B cell (primary cell): ENCODE measurements at regions not wholly inside any gene's neighbourhood (a gene's known extent, or its start where the extent isn't known, plus 50 kb on each side); places are given as distances from the start of the nearest gene placed in this dataset.

Source experiments
- ATAC-seq: fragments of 200-7000 bp; cut with Tn5 transposase; one replicate; pipeline ENCODE4 v1.10.0; 2021; ENCODE audit warnings: low read depth, mild to moderate bottlenecking, moderate number of reproducible peaks, moderate library complexity
- CTCF ChIA-PET: fragments of 350-600 bp; sonication (Branson Sonifier 250); formaldehyde crosslinking; loops from one replicate; lab custom pipeline; 2021; ENCODE audit warnings: antibody characterized with exemption, inconsistent platforms; lab: Charles Lee
- POLR2A ChIA-PET: fragments of 350-600 bp; sonication (Branson Sonifier 250); formaldehyde crosslinking; loops from one replicate; lab custom pipeline; 2021; ENCODE audit warnings: antibody characterized with exemption; lab: Charles Lee
- DNase-seq: peaks from one replicate; pipeline ENCODE4 v3.0.0; 2013
- H2AFZ ChIP-seq: 2 replicates; pipeline ENCODE4 v1.6.1; 2012; ENCODE audit warnings: mild to moderate bottlenecking, low read depth, low read length; ENCODE audit not compliant: insufficient read depth, poor library complexity, severe bottlenecking
- H3K27ac ChIP-seq, 2 donors: 1 replicate in 1 of 2; 2 replicates in 1 of 2; pipeline ENCODE4 v1.5.1; 2012 to 2013; ENCODE audit warnings: low read length in 2 of 2, mild to moderate bottlenecking in 2 of 2, moderate library complexity in 1 of 2
- H3K27me3 ChIP-seq, 4 experiments: fragments of 200-600 bp in 1 of 4; sonication (generic) in 1 of 4; replicated peaks in 1 of 4; 1 replicate in 2 of 4; 2 replicates in 2 of 4; pipeline versions ENCODE4 v1.6.1 to v1.7.0; 2013 to 2016; ENCODE audit warnings: low read length in 3 of 4, mild to moderate bottlenecking in 2 of 4, mixed read lengths in 1 of 4, moderate library complexity in 1 of 4; ENCODE audit not compliant: insufficient read depth in 4 of 4, control insufficient read depth in 3 of 4; ENCODE audit errors: control extremely low read depth in 1 of 4
- H3K36me3 ChIP-seq, 2 experiments: replicated peaks in 1 of 2; 1 replicate in 1 of 2; 2 replicates in 1 of 2; pipeline versions ENCODE4 v1.6.1 to v1.7.1; 2013; ENCODE audit warnings: low read length in 1 of 2; ENCODE audit not compliant: insufficient read depth in 2 of 2, control insufficient read depth in 1 of 2; ENCODE audit errors: control extremely low read depth in 1 of 2, extremely low read depth in 1 of 2
- H3K4me1 ChIP-seq, 2 donors: fragments of 200-600 bp in 1 of 2; sonication (generic) in 1 of 2; 1 replicate in 1 of 2; 2 replicates in 1 of 2; pipeline versions ENCODE4 v1.5.1 to v1.6.1; 2013 to 2017; ENCODE audit warnings: low read length in 2 of 2; ENCODE audit not compliant: control insufficient read depth in 2 of 2, insufficient read depth in 2 of 2
- H3K4me2 ChIP-seq: replicated peaks from 2 replicates; pipeline ENCODE3; 2012; ENCODE audit warnings: mild to moderate bottlenecking, low read depth, low read length; ENCODE audit not compliant: poor library complexity, severe bottlenecking
- H3K4me3 ChIP-seq, 5 experiments: fragments of 200-600 bp in 1 of 5; sonication (generic) in 1 of 5; 1 replicate in 3 of 5; 2 replicates in 2 of 5; pipeline versions ENCODE4 v1.5.1 to v1.7.0; 2011 to 2016; ENCODE audit warnings: low read length in 4 of 5, mild to moderate bottlenecking in 4 of 5, low read depth in 2 of 5, control low read depth in 1 of 5, moderate library complexity in 1 of 5; ENCODE audit not compliant: insufficient read depth in 1 of 5; ENCODE audit errors: control extremely low read depth in 1 of 5, extremely low read depth in 1 of 5
- H3K79me2 ChIP-seq: fragments of 200-600 bp; sonication (generic); one replicate; pipeline ENCODE4 v1.6.0; 2016; ENCODE audit warnings: low read length; ENCODE audit not compliant: control insufficient read depth, insufficient read depth
- H3K9ac ChIP-seq: fragments of 200-600 bp; sonication (generic); 2 replicates; pipeline ENCODE4 v1.6.1; 2017; ENCODE audit warnings: mild to moderate bottlenecking, low read length, moderate library complexity
- H3K9me3 ChIP-seq, 3 donors: one replicate each; pipeline versions ENCODE4 v1.6.1 to v1.7.1; 2013; ENCODE audit warnings: low read length in 2 of 3; ENCODE audit not compliant: control insufficient read depth in 2 of 3, insufficient read depth in 1 of 3; ENCODE audit errors: control extremely low read depth in 1 of 3
- H4K20me1 ChIP-seq: 2 replicates; pipeline ENCODE4 v1.6.0; 2012; ENCODE audit warnings: mild to moderate bottlenecking, low read length; ENCODE audit not compliant: insufficient read depth, control insufficient read depth, poor library complexity, severe bottlenecking
- H3K27ac Mint-ChIP-seq: one replicate; pipeline ENCODE4 v1.8.0; 2021; ENCODE audit warnings: mixed read lengths
- H3K27me3 Mint-ChIP-seq: one replicate; pipeline ENCODE4 v1.8.0; 2021; ENCODE audit warnings: mixed read lengths
- H3K4me1 Mint-ChIP-seq: one replicate; pipeline ENCODE4 v1.8.0; 2021; ENCODE audit warnings: mixed read lengths
- H3K4me3 Mint-ChIP-seq: one replicate; pipeline ENCODE4 v1.8.0; 2021; ENCODE audit warnings: mixed read lengths
- H3K9me3 Mint-ChIP-seq: one replicate; pipeline ENCODE4 v1.8.0; 2022; ENCODE audit warnings: mixed read lengths; ENCODE audit not compliant: insufficient read depth
- EZH2 ChIP-seq: IDR thresholded peaks from 2 replicates; pipeline ENCODE4 v1.6.1; 2012; ENCODE audit warnings: borderline replicate concordance, low read depth, mild to moderate bottlenecking, moderate library complexity, low read length; ENCODE audit not compliant: insufficient read depth, poor library complexity, severe bottlenecking
- WGBS: methylation state at CpG from one replicate; pipeline ENCODE4 v1.1.5; 2013; ENCODE audit warnings: missing lambda C conversion rate; ENCODE audit not compliant: insufficient coverage; 5-methylcytosine and 5-hydroxymethylcytosine counted together
- intact Hi-C: fragments of 100-400 bp; cut with micrococcal nuclease; formaldehyde crosslinking; loops from one replicate; pipeline ENCODE4 v1.10.0; 2022
- TF ChIP-seq, protein P1 (sequence below): fragments of 200-600 bp; IDR thresholded peaks from one replicate; pipeline ENCODE4 v1.8.0; 2022; ENCODE audit warnings: antibody characterized with exemption, mild to moderate bottlenecking

- H3K27ac Mint-ChIP-seq = no peak overlapping the region
Measured at GRCh38 chr1:219701476-219701875, 88.6 kb upstream of the ZC3H11B start.

DNA sequence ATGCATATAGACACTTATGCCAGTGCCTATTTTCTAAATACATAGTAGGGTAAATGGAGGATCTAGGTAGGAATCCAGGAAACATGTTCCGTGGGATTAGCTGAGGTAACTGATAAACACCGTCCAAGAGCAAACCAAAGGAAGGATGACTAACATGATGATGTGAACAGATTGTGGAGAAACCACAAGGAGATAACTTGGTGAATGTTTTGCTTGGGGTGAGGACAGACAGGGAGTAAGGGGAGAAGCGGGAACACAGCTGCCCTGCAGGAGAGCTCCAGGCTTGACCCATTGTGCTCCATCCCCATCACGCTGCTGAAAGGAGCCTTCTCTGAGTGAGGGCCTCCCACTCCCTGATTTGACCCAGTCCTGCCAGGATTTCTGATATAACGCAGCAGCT, 87.0 kb upstream of the ZC3H11B start:
- Histone ChIP-seq H2AFZ (no peak overlapping the region), H3K27ac (no peak overlapping the region), H3K4me1 (no peaks in the 10 kb centered on the region), H3K27me3 (no peaks in the 10 kb centered on the region), H3K9me3 (no peaks in the 10 kb centered on the region), H3K79me2 (no peaks in the 10 kb centered on the region), H3K9ac (no peak overlapping the region), H3K4me3 (no peak overlapping the region), H3K4me2 (no peak overlapping the region), H3K36me3 (no peaks in the 10 kb centered on the region), H4K20me1 (no peaks in the 10 kb centered on the region)
- H3K4me1 Mint-ChIP-seq = no peaks in the 10 kb centered on the region
- TF ChIP-seq EZH2 = no peak
- TF ChIP-seq, protein P1, sequence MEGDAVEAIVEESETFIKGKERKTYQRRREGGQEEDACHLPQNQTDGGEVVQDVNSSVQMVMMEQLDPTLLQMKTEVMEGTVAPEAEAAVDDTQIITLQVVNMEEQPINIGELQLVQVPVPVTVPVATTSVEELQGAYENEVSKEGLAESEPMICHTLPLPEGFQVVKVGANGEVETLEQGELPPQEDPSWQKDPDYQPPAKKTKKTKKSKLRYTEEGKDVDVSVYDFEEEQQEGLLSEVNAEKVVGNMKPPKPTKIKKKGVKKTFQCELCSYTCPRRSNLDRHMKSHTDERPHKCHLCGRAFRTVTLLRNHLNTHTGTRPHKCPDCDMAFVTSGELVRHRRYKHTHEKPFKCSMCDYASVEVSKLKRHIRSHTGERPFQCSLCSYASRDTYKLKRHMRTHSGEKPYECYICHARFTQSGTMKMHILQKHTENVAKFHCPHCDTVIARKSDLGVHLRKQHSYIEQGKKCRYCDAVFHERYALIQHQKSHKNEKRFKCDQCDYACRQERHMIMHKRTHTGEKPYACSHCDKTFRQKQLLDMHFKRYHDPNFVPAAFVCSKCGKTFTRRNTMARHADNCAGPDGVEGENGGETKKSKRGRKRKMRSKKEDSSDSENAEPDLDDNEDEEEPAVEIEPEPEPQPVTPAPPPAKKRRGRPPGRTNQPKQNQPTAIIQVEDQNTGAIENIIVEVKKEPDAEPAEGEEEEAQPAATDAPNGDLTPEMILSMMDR = no peak
- H3K27me3 Mint-ChIP-seq = peaks cover 6% of the 10 kb centered on the region
- 83% methylated on average over 2 of the region's 5 CpGs for WGBS
- CTCF ChIA-PET = no interaction called here
- POLR2A ChIA-PET = no interaction called here
- DNase-seq (no peak), ATAC-seq (no peak)
- intact Hi-C loops = no loop called here
- H3K9me3 Mint-ChIP-seq = no peaks in the 10 kb centered on the region
- no peak overlapping the region for H3K27ac Mint-ChIP-seq
- H3K4me3 Mint-ChIP-seq = no peak overlapping the region

More at GRCh38 chr1:219701476-219701875, 88.6 kb upstream of the ZC3H11B start:
- Histone ChIP-seq H3K27me3 (no peaks in the 10 kb centered on the region), H4K20me1 (no peaks in the 10 kb centered on the region), H3K9ac (no peak overlapping the region), H3K4me1 (no peaks in the 10 kb centered on the region), H2AFZ (no peak overlapping the region), H3K4me2 (no peak overlapping the region), H3K9me3 (no peaks in the 10 kb centered on the region), H3K27ac (no peak overlapping the region), H3K36me3 (no peaks in the 10 kb centered on the region), H3K4me3 (no peak overlapping the region), H3K79me2 (no peaks in the 10 kb centered on the region)
- H3K9me3 Mint-ChIP-seq = peaks cover 1% of the 10 kb centered on the region
- ChIA-PET POLR2A (no interaction called here), CTCF (no interaction called here)
- no peak for DNase-seq
- no peaks in the 10 kb centered on the region for H3K4me1 Mint-ChIP-seq
- peaks cover 6% of the 10 kb centered on the region for H3K27me3 Mint-ChIP-seq
- intact Hi-C loops = no loop called here
- H3K4me3 Mint-ChIP-seq = no peak overlapping the region
- WGBS = no CpG with 5 or more reads among the region's 3 CpGs
- TF ChIP-seq EZH2 = no peak
- TF ChIP-seq, protein P1 = no peak
- ATAC-seq = no peak
